HEK293 (cell line): ENCODE measurements at regions not wholly inside any gene's neighbourhood (a gene's known extent, or its start where the extent isn't known, plus 50 kb on each side); places are given as distances from the start of the nearest gene placed in this dataset.
A peak's percentile ranks its signal among the peaks of the same experiment; 100 is the strongest.

Experiments used
- CTCF ChIA-PET: fragments of 350-600 bp; formaldehyde crosslinking; extraction: SDS; loops from one replicate; lab custom pipeline; 2021; ENCODE audit warnings: antibody characterized with exemption; lab: Yijun Ruan, JAX
- POLR2A ChIA-PET: fragments of 300-600 bp; formaldehyde crosslinking; extraction: SDS; loops from one replicate; lab custom pipeline; 2020; ENCODE audit warnings: antibody characterized with exemption, inconsistent platforms; lab: Yijun Ruan, JAX
- H3K27ac ChIP-seq: fragments of 200-500 bp; sonication (Bioruptor generic); 2 replicates; pipeline ENCODE4 v1.5.1; 2014; ENCODE audit warnings: low read depth, low read length, control low read depth, inconsistent platforms; ENCODE audit errors: extremely low read depth
- H3K36me3 ChIP-seq, 2 experiments: fragments of 200-500 bp in 1 of 2; sonication (Bioruptor generic) in 1 of 2; 1 replicate in 1 of 2; 2 replicates in 1 of 2; pipeline ENCODE4 v1.5.1; 2014 to 2017; ENCODE audit warnings: inconsistent platforms in 2 of 2, low read length in 2 of 2; ENCODE audit not compliant: control insufficient read depth in 2 of 2, insufficient read depth in 1 of 2
- H3K4me1 ChIP-seq: fragments of 200-500 bp; sonication (Bioruptor generic); 2 replicates; pipeline ENCODE4 v1.5.1; 2014; ENCODE audit warnings: mild to moderate bottlenecking, low read length, inconsistent platforms; ENCODE audit not compliant: control insufficient read depth, insufficient read depth
- H3K4me3 ChIP-seq: 2 replicates; pipeline ENCODE4 v1.5.1; 2011; ENCODE audit warnings: low read depth, mild to moderate bottlenecking, control low read depth, low read length, moderate library complexity
- H3K9me3 ChIP-seq: fragments of 200-500 bp; sonication (Bioruptor generic); 2 replicates; pipeline ENCODE4 v1.5.1; 2014; ENCODE audit warnings: low read depth, low read length, inconsistent platforms; ENCODE audit not compliant: control insufficient read depth, insufficient read depth
- KLF16 ChIP-seq: fragments of 450-650 bp; formaldehyde crosslinking; IDR thresholded peaks from 2 replicates; pipeline ENCODE4 v1.5.1; 2017; ENCODE audit warnings: missing biosample characterization, missing genetic modification characterization
- PRDM4 ChIP-seq: fragments of 450-650 bp; formaldehyde crosslinking; IDR thresholded peaks from 2 replicates; pipeline ENCODE4 v1.5.1; 2017; ENCODE audit warnings: missing biosample characterization, missing genetic modification characterization
- SALL2 ChIP-seq: fragments of 450-650 bp; formaldehyde crosslinking; IDR thresholded peaks from 2 replicates; pipeline ENCODE4 v1.5.0; 2017; ENCODE audit warnings: missing biosample characterization, mild to moderate bottlenecking, missing genetic modification characterization, borderline replicate concordance
- SP7 ChIP-seq: fragments of 450-650 bp; formaldehyde crosslinking; IDR thresholded peaks from 2 replicates; pipeline ENCODE4 v1.5.1; 2016; ENCODE audit warnings: missing biosample characterization, missing genetic modification characterization
- ZBTB10 ChIP-seq: fragments of 450-650 bp; formaldehyde crosslinking; IDR thresholded peaks from 2 replicates; pipeline ENCODE4 v1.5.1; 2016; ENCODE audit warnings: missing biosample characterization, missing genetic modification characterization
- ZBTB17 ChIP-seq: fragments of 450-650 bp; formaldehyde crosslinking; IDR thresholded peaks from 2 replicates; pipeline ENCODE4 v1.5.1; 2016; ENCODE audit warnings: missing biosample characterization, missing genetic modification characterization
- ZBTB48 ChIP-seq: fragments of 450-650 bp; formaldehyde crosslinking; IDR thresholded peaks from 2 replicates; pipeline ENCODE4 v1.5.1; 2016; ENCODE audit warnings: missing biosample characterization, missing genetic modification characterization
- ZNF112 ChIP-seq: fragments of 450-650 bp; formaldehyde crosslinking; IDR thresholded peaks from 2 replicates; pipeline ENCODE4 v1.5.0; 2017; ENCODE audit warnings: missing biosample characterization, missing genetic modification characterization
- ZNF292 ChIP-seq: fragments of 450-650 bp; formaldehyde crosslinking; IDR thresholded peaks from 2 replicates; pipeline ENCODE4 v1.5.1; 2016; ENCODE audit warnings: low read depth, missing biosample characterization, missing genetic modification characterization, borderline replicate concordance
- ZNF423 ChIP-seq: fragments of 450-650 bp; formaldehyde crosslinking; IDR thresholded peaks from 2 replicates; pipeline ENCODE4 v1.5.1; 2016; ENCODE audit warnings: missing biosample characterization, missing genetic modification characterization
- ZNF501 ChIP-seq: fragments of 450-650 bp; formaldehyde crosslinking; IDR thresholded peaks from 2 replicates; pipeline ENCODE4 v1.5.1; 2016; ENCODE audit warnings: missing biosample characterization, missing genetic modification characterization
- ZNF629 ChIP-seq: fragments of 450-650 bp; formaldehyde crosslinking; IDR thresholded peaks from 2 replicates; pipeline ENCODE4 v1.5.1; 2017; ENCODE audit warnings: missing biosample characterization, missing genetic modification characterization
- ZSCAN23 ChIP-seq: fragments of 450-650 bp; formaldehyde crosslinking; IDR thresholded peaks from 2 replicates; pipeline ENCODE4 v1.5.1; 2016; ENCODE audit warnings: missing biosample characterization, missing genetic modification characterization

- no peaks in the 10 kb centered on the region for H3K36me3 ChIP-seq
- POLR2A ChIA-PET, result interaction anchor here (0.7 kb wide), 1 partner anchor 141 kb away, joined by 3 read pairs; no protein-coding TSS in a partner anchor
- TF ChIP-seq ZNF629 (tag by site-specific recombination) (no peak), ZBTB17 (tag by site-specific recombination) (no peak), SP7 (no peak), ZNF112 (no peak), KLF16 (tag by site-specific recombination) (no peak), ZNF423 (tag by site-specific recombination) (no peak), ZBTB10 (tag by site-specific recombination) (no peak), PRDM4 (no peak), SALL2 (tag by site-specific recombination) (no peak), ZSCAN23 (tag by site-specific recombination) (no peak)
Measured at GRCh38 chr20:11845340-11845739, 72.4 kb upstream of the BTBD3 start.

GRCh38 chr20:11846131-11846530 is 71.6 kb upstream of the BTBD3 start:
- H3K4me3 ChIP-seq, result no peak overlapping the region
- ChIA-PET POLR2A (no interaction called here), CTCF (interaction anchor here (0.7 to 0.8 kb wide), 2 partner anchors 96 to 531 kb away, joined by 3 to 4 read pairs; no protein-coding TSS in a partner anchor)
- H3K27ac ChIP-seq, result no peak overlapping the region
- no peaks in the 10 kb centered on the region for H3K9me3 ChIP-seq
- TF ChIP-seq ZNF292 (no peak), ZBTB48 (tag by site-specific recombination) (no peak)
- TF ChIP-seq, all 188 proteins: peak for 0
- H3K4me1 ChIP-seq, result peaks cover 25% of the 10 kb centered on the region
- no peaks in the 10 kb centered on the region for H3K36me3 ChIP-seq

More at GRCh38 chr20:11845340-11845739, 72.4 kb upstream of the BTBD3 start:
- CTCF ChIA-PET, result interaction anchor here (0.7 kb wide), 2 partner anchors 9 to 66 kb away, joined by 3 read pairs; no protein-coding TSS in a partner anchor
- Histone ChIP-seq H3K4me1 (peaks cover 25% of the 10 kb centered on the region), H3K9me3 (no peaks in the 10 kb centered on the region), H3K4me3 (no peak overlapping the region), H3K27ac (no peak overlapping the region)

GRCh38 chr20:11847827-11848226 is 69.9 kb upstream of the BTBD3 start:
- Histone ChIP-seq H3K4me3 (no peak overlapping the region), H3K9me3 (no peaks in the 10 kb centered on the region), H3K27ac (peak overlapping the region; percentile 24; the same call in 1 of the 2 replicates), H3K36me3 (no peaks in the 10 kb centered on the region), H3K4me1 (peaks cover 25% of the 10 kb centered on the region)
- ChIA-PET POLR2A (no interaction called here), CTCF (no interaction called here)
- TF ChIP-seq SP7 (0 out of 2 replicates have a peak, but pooled peaks have one; percentile 16), ZNF501 (tag by site-specific recombination) (no peak)
- TF ChIP-seq, all 188 proteins: peak for 1
